GM12878 (cell line): ENCODE measurements at regions not wholly inside any gene's neighbourhood (a gene's known extent, or its start where the extent isn't known, plus 50 kb on each side); places are given as distances from the start of the nearest gene placed in this dataset.

Experiments
- ATAC-seq: fragments of 200-7000 bp; cut with Tn5 transposase; 3 replicates; pipeline ENCODE4 v1.9.1; 2020; ENCODE audit warnings: mild to moderate bottlenecking, moderate library complexity
- BruUV-seq: library from RNA; stranded (reverse); fragments of 400-500 nt; replicated peaks from 2 replicates; lab custom pipeline; 2021; lab: Mats Ljungman, UMichigan
- CTCF ChIA-PET: fragments of 300-600 bp; sonication (Branson Sonifier 250); formaldehyde crosslinking; extraction: SDS; loops from one replicate; lab custom pipeline; 2021; ENCODE audit warnings: inconsistent platforms; lab: Yijun Ruan, JAX
- POLR2A ChIA-PET: fragments of 350-600 bp; formaldehyde crosslinking; extraction: SDS; loops from one replicate; lab custom pipeline; 2021; ENCODE audit warnings: inconsistent platforms; lab: Charles Lee
- RAD21 ChIA-PET: fragments of 300-600 bp; sonication (Branson Sonifier 250); formaldehyde crosslinking; loops from one replicate; lab custom pipeline; 2023; ENCODE audit warnings: antibody characterized with exemption; ENCODE audit not compliant: unreplicated experiment; lab: Charles Lee
- SMC1A ChIA-PET: fragments of 300-600 bp; sonication (Branson Sonifier 250); formaldehyde crosslinking; loops from one replicate; lab custom pipeline; 2023; ENCODE audit not compliant: unreplicated experiment, uncharacterized antibody; lab: Charles Lee
- DNase-seq: peaks from one replicate; pipeline ENCODE4 v3.0.0-alpha.2; 2011; ENCODE audit warnings: low read depth, low spot score
- FAIRE-seq: peaks from 3 replicates; lab custom pipeline; 2011; peaks lifted over from hg19 to GRCh38; lab: Jason Lieb, UNC
- H2AFZ ChIP-seq: 2 replicates; pipeline ENCODE4 v1.6.0; 2011; ENCODE audit warnings: low read depth, low read length, control low read depth; ENCODE audit not compliant: control insufficient read depth
- H3K27ac ChIP-seq: 2 replicates; pipeline ENCODE4 v1.5.1; 2011; ENCODE audit warnings: control low read depth; ENCODE audit not compliant: control insufficient read depth, insufficient read depth
- H3K27me3 ChIP-seq, 2 experiments: replicated peaks in 1 of 2; 2 replicates each; pipeline versions ENCODE4 v1.6.0 to v1.6.1; 2011; ENCODE audit warnings: low read length in 1 of 2; ENCODE audit not compliant: control insufficient read depth in 2 of 2, insufficient read depth in 2 of 2
- H3K36me3 ChIP-seq, 2 experiments: 2 replicates each; pipeline ENCODE4 v1.5.1; 2011; ENCODE audit warnings: low read length in 1 of 2; ENCODE audit not compliant: control insufficient read depth in 2 of 2, insufficient read depth in 2 of 2
- H3K4me1 ChIP-seq: 2 replicates; pipeline ENCODE4 v1.6.1; 2011; ENCODE audit warnings: mild to moderate bottlenecking, low read length, moderate library complexity, mixed read lengths; ENCODE audit not compliant: control insufficient read depth, insufficient read depth
- H3K4me2 ChIP-seq: 2 replicates; pipeline ENCODE4 v1.6.0; 2011; ENCODE audit warnings: control low read depth; ENCODE audit not compliant: control insufficient read depth, insufficient read depth
- H3K4me3 ChIP-seq: fragments of 200-600 bp; sonication (generic); 2 replicates; pipeline ENCODE4 v1.5.1; 2016
- H3K79me2 ChIP-seq: 2 replicates; pipeline ENCODE4 v1.6.0; 2011; ENCODE audit warnings: low read length; ENCODE audit not compliant: control insufficient read depth, insufficient read depth
- H3K9ac ChIP-seq: 2 replicates; pipeline ENCODE4 v1.8.0; 2011; ENCODE audit warnings: low read length, control low read depth, mixed read lengths; ENCODE audit not compliant: control insufficient read depth, insufficient read depth
- H3K9me3 ChIP-seq: replicated peaks from 3 replicates; pipeline ENCODE4 v1.5.1; 2011; ENCODE audit warnings: mild to moderate bottlenecking, low read length; ENCODE audit not compliant: control insufficient read depth, insufficient read depth
- H4K20me1 ChIP-seq: 2 replicates; pipeline ENCODE4 v1.6.0; 2011; ENCODE audit not compliant: control insufficient read depth, insufficient read depth
- ATF7 ChIP-seq: fragments of 450-650 bp; IDR thresholded peaks from 2 replicates; pipeline ENCODE4 v1.6.1; 2016; ENCODE audit warnings: low read depth, mild to moderate bottlenecking
- FOXM1 ChIP-seq: IDR thresholded peaks from 2 replicates; pipeline ENCODE4 v1.6.1; 2012; ENCODE audit warnings: low read depth, mild to moderate bottlenecking, inconsistent platforms, low read length, moderate library complexity
- LARP7 ChIP-seq: fragments of 450-650 bp; IDR thresholded peaks from 2 replicates; pipeline ENCODE4 v1.6.1; 2017; ENCODE audit warnings: mild to moderate bottlenecking
- MEF2B ChIP-seq: fragments of 450-650 bp; IDR thresholded peaks from 2 replicates; pipeline ENCODE4 v1.6.1; 2018; ENCODE audit warnings: mild to moderate bottlenecking, moderate library complexity; ENCODE audit not compliant: partially characterized antibody, poor library complexity, severe bottlenecking
- PAX5 ChIP-seq: IDR thresholded peaks from 2 replicates; pipeline ENCODE4 v1.6.1; 2011; ENCODE audit warnings: low read depth, low read length, borderline replicate concordance
- PKNOX1 ChIP-seq: fragments of 450-650 bp; IDR thresholded peaks from 2 replicates; pipeline ENCODE4 v1.6.1; 2016; ENCODE audit warnings: mild to moderate bottlenecking
- SMAD5 ChIP-seq: IDR thresholded peaks from 2 replicates; pipeline ENCODE4 v1.6.1; 2016; ENCODE audit warnings: antibody characterized with exemption, low read depth
- ZNF622 ChIP-seq: fragments of 450-650 bp; IDR thresholded peaks from 2 replicates; pipeline ENCODE4 v1.6.1; 2017; ENCODE audit warnings: mild to moderate bottlenecking, inconsistent platforms
- ZSCAN29 ChIP-seq: fragments of 450-650 bp; IDR thresholded peaks from 2 replicates; pipeline ENCODE4 v1.6.1; 2017; ENCODE audit warnings: mild to moderate bottlenecking, moderate library complexity
- WGBS: methylation state at CpG from one replicate; pipeline ENCODE4 v1.1.6; 2016; ENCODE audit warnings: low lambda C conversion rate; ENCODE audit not compliant: insufficient replicate concordance, insufficient coverage; ENCODE audit errors: missing lambda C conversion rate; 5-methylcytosine and 5-hydroxymethylcytosine counted together
- in situ Hi-C: fragments of 300-500 bp; cut with MboI; formaldehyde crosslinking; loops from 9 replicates; pipeline ENCODE4 v1.14.3; 2018; ENCODE audit warnings: mixed read lengths
- intact Hi-C: fragments of 100-400 bp; cut with micrococcal nuclease; formaldehyde crosslinking; loops from one replicate; pipeline ENCODE4 v1.14.2; 2022; ENCODE audit not compliant: unreplicated experiment

GRCh38 chr10:4678951-4679671 is 146.9 kb upstream of the AKR1E2 start:
- FAIRE-seq, result no peak
- Histone ChIP-seq H3K4me3 (no peak overlapping the region), H3K9me3 (no peaks in the 10 kb centered on the region), H3K27ac (no peak overlapping the region), H3K79me2 (no peaks in the 10 kb centered on the region), H2AFZ (no peak overlapping the region), H3K4me1 (no peaks in the 10 kb centered on the region), H4K20me1 (no peaks in the 10 kb centered on the region), H3K27me3 (no peaks in the 10 kb centered on the region), H3K4me2 (no peak overlapping the region), H3K36me3 (no peaks in the 10 kb centered on the region), H3K9ac (no peak overlapping the region)
- RAD21 ChIA-PET, result no interaction called here
- SMC1A ChIA-PET, result interaction anchor here (1.3 kb wide), 1 partner anchor 15 kb away, joined by 3 read pairs; no protein-coding TSS in a partner anchor
- CTCF ChIA-PET, result no interaction called here
- WGBS, result 27% methylated on average over 11 of the region's 11 CpGs
- intact Hi-C loops (no loop called here), in situ Hi-C loops (no loop called here)
- DNase-seq, result no peak
- TF ChIP-seq LARP7 (no peak), PKNOX1 (peak; percentile 43; the same call in 1 of the 2 replicates), ZNF622 (no peak)
- POLR2A ChIA-PET, result no interaction called here
- BruUV-seq, result no TSS peak
- ATAC-seq, result no peak

- Histone ChIP-seq H3K4me3 (no peak overlapping the region), H3K4me2 (no peak overlapping the region), H3K79me2 (no peaks in the 10 kb centered on the region), H3K9ac (no peak overlapping the region), H3K27me3 (no peaks in the 10 kb centered on the region), H3K36me3 (no peaks in the 10 kb centered on the region), H3K4me1 (no peaks in the 10 kb centered on the region), H4K20me1 (no peaks in the 10 kb centered on the region), H3K9me3 (no peaks in the 10 kb centered on the region), H3K27ac (no peak overlapping the region), H2AFZ (no peak overlapping the region)
- no peak for DNase-seq
- POLR2A ChIA-PET, result no interaction called here
- RAD21 ChIA-PET, result no interaction called here
- BruUV-seq, result no TSS peak
- TF ChIP-seq FOXM1 (no peak), ATF7 (no peak), ZSCAN29 (no peak), MEF2B (no peak), SMAD5 (no peak), PAX5 (no peak)
- in situ Hi-C loops (no loop called here), intact Hi-C loops (no loop called here)
- SMC1A ChIA-PET, result interaction anchor here (1.3 kb wide), 1 partner anchor 14 kb away, joined by 3 read pairs; no protein-coding TSS in a partner anchor
- CTCF ChIA-PET, result interaction anchor here (1.2 kb wide), 1 partner anchor 22 kb away, joined by 3 read pairs; no protein-coding TSS in a partner anchor
- FAIRE-seq, result no peak
- ATAC-seq, result no peak
- 34% methylated on average over 11 of the region's 11 CpGs for WGBS
Measured at GRCh38 chr10:4678023-4678950, 147.7 kb upstream of the AKR1E2 start.
